Endodermal cell (in vitro differentiated cells): ENCODE measurements at regions not wholly inside any gene's neighbourhood (a gene's known extent, or its start where the extent isn't known, plus 50 kb on each side); places are given as distances from the start of the nearest gene placed in this dataset.

Experiments used
- DNase-seq: peaks from one replicate; pipeline ENCODE4 v3.0.0-alpha.2; 2017
- H3K27ac ChIP-seq: 2 replicates; pipeline ENCODE4 v1.5.1; 2013; ENCODE audit warnings: mild to moderate bottlenecking, low read depth, low read length, moderate library complexity
- H3K27me3 ChIP-seq: 2 replicates; pipeline ENCODE4 v1.6.1; 2013; ENCODE audit warnings: mild to moderate bottlenecking, low read length, moderate library complexity; ENCODE audit not compliant: insufficient read depth, control insufficient read depth, poor library complexity, severe bottlenecking
- H3K36me3 ChIP-seq: 2 replicates; pipeline ENCODE4 v1.7.0; 2013; ENCODE audit warnings: mild to moderate bottlenecking, low read length, moderate library complexity; ENCODE audit not compliant: control insufficient read depth, insufficient read depth
- H3K4me1 ChIP-seq: one replicate; pipeline ENCODE4 v1.7.0; 2013; ENCODE audit warnings: low read length; ENCODE audit not compliant: control insufficient read depth, insufficient read depth
- H3K4me3 ChIP-seq: 2 replicates; pipeline ENCODE4 v1.5.1; 2013; ENCODE audit warnings: mild to moderate bottlenecking, low read length, moderate library complexity
- H3K9ac ChIP-seq: 2 replicates; pipeline ENCODE4 v1.6.1; 2013; ENCODE audit warnings: mild to moderate bottlenecking, low read length, moderate library complexity; ENCODE audit not compliant: poor library complexity, severe bottlenecking; ENCODE audit errors: extremely low read depth
- H3K9me3 ChIP-seq: 2 replicates; pipeline ENCODE4 v1.6.1; 2013; ENCODE audit warnings: mild to moderate bottlenecking, low read length, moderate library complexity; ENCODE audit not compliant: control insufficient read depth
- H3K27ac Mint-ChIP-seq: 2 replicates; pipeline ENCODE4 v1.8.0; 2020; ENCODE audit warnings: mixed read lengths
- H3K27me3 Mint-ChIP-seq: 2 replicates; pipeline ENCODE4 v1.8.0; 2021; ENCODE audit warnings: mild to moderate bottlenecking, mixed read lengths; ENCODE audit not compliant: insufficient read depth
- H3K36me3 Mint-ChIP-seq: 2 replicates; pipeline ENCODE4 v1.8.0; 2020; ENCODE audit warnings: low read depth, mixed read lengths
- H3K4me1 Mint-ChIP-seq: 2 replicates; pipeline ENCODE4 v1.8.0; 2020; ENCODE audit warnings: mixed read lengths
- H3K4me3 Mint-ChIP-seq: 2 replicates; pipeline ENCODE4 v1.8.0; 2020; ENCODE audit warnings: mild to moderate bottlenecking, moderate library complexity, mixed read lengths
- H3K9me3 Mint-ChIP-seq: 2 replicates; pipeline ENCODE4 v1.8.0; 2020; ENCODE audit warnings: mild to moderate bottlenecking, mixed read lengths
- whole genome bisulfite sequencing, 2 experiments: methylation state at CpG; one replicate each; pipeline versions ENCODE4 v1.1.5 to v1.1.7; 2013; ENCODE audit warnings: missing lambda C conversion rate in 2 of 2, mixed read lengths in 1 of 2; ENCODE audit not compliant: insufficient coverage in 1 of 2, insufficient read length in 1 of 2; 5-methylcytosine and 5-hydroxymethylcytosine counted together
- TF ChIP-seq, protein P1 (sequence below): fragments of 200-600 bp; sonication (generic); conservative IDR thresholded peaks from 2 replicates; pipeline ENCODE4 v1.5.0; 2021; ENCODE audit warnings: antibody characterized with exemption, mild to moderate bottlenecking

DNA sequence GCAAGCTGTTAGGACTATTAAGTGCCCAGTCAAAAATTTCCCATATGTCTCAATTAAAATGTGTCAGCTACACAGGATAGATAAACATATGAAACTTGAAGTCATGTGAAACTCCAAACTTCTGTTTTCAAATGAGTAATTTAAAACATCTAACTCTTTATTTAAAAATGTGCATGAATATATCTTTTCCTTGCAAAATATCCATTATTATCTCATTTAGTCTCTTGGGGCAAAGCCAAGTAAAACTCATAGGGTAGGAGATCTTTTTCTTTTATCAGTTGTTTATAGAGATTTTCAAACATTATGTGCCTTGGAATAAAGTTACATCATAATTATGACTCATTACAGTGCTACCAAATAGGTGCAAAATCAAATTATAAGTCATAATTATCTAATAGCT, 2020.1 kb upstream of the PRR20A start:
- H3K36me3 Mint-ChIP-seq = no peaks in the 10 kb centered on the region
- no peaks in the 10 kb centered on the region for H3K9me3 Mint-ChIP-seq
- H3K27ac ChIP-seq = no peak overlapping the region
- H3K36me3 ChIP-seq = no peaks in the 10 kb centered on the region
- H3K4me3 Mint-ChIP-seq = no peak overlapping the region
- H3K4me3 ChIP-seq = no peak overlapping the region
- H3K9ac ChIP-seq = no peak overlapping the region
- H3K4me1 ChIP-seq = no peaks in the 10 kb centered on the region
- TF ChIP-seq, protein P1, sequence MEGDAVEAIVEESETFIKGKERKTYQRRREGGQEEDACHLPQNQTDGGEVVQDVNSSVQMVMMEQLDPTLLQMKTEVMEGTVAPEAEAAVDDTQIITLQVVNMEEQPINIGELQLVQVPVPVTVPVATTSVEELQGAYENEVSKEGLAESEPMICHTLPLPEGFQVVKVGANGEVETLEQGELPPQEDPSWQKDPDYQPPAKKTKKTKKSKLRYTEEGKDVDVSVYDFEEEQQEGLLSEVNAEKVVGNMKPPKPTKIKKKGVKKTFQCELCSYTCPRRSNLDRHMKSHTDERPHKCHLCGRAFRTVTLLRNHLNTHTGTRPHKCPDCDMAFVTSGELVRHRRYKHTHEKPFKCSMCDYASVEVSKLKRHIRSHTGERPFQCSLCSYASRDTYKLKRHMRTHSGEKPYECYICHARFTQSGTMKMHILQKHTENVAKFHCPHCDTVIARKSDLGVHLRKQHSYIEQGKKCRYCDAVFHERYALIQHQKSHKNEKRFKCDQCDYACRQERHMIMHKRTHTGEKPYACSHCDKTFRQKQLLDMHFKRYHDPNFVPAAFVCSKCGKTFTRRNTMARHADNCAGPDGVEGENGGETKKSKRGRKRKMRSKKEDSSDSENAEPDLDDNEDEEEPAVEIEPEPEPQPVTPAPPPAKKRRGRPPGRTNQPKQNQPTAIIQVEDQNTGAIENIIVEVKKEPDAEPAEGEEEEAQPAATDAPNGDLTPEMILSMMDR = no peak
- no peaks in the 10 kb centered on the region for H3K27me3 Mint-ChIP-seq
- H3K9me3 ChIP-seq = no peaks in the 10 kb centered on the region
- H3K27ac Mint-ChIP-seq = no peak overlapping the region
- no peaks in the 10 kb centered on the region for H3K4me1 Mint-ChIP-seq
- no peak for DNase-seq
- no peaks in the 10 kb centered on the region for H3K27me3 ChIP-seq

DNA sequence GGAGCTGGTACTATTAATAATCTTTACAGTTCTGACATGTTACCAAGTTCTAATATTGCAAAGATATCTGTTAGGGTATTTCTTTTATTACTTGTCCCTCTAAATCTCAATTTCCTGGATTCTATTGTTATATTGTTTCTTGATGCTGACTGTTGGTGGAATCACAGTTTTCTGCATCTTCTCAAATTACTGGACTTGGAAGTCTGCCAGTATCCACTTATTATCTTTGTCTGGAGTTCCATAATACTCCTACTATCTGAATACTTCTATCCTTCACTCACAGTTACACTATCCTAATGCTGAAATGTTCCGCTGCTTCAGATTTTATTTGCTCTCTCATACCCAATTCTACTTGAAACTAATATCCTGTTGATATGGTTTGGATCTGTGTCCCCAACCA, 1985.7 kb upstream of the PRR20A start:
- H3K27me3 ChIP-seq = no peaks in the 10 kb centered on the region
- no peak overlapping the region for H3K27ac ChIP-seq
- Mint-ChIP-seq H3K27me3 (no peaks in the 10 kb centered on the region), H3K27ac (no peak overlapping the region), H3K4me1 (peaks cover 3% of the 10 kb centered on the region), H3K9me3 (peaks cover 19% of the 10 kb centered on the region), H3K36me3 (peaks cover 4% of the 10 kb centered on the region), H3K4me3 (no peak overlapping the region)
- peaks cover 23% of the 10 kb centered on the region for H3K9me3 ChIP-seq
- H3K4me3 ChIP-seq = no peak overlapping the region
- H3K4me1 ChIP-seq = no peaks in the 10 kb centered on the region
- WGBS, 2 experiments = 100% methylated on average over 1 of the region's 1 CpG; no CpG with 5 or more reads in 1 of the 2 experiments
- no peak for DNase-seq
- H3K9ac ChIP-seq = no peak overlapping the region
- TF ChIP-seq, protein P1 = no peak
- no peaks in the 10 kb centered on the region for H3K36me3 ChIP-seq

DNA sequence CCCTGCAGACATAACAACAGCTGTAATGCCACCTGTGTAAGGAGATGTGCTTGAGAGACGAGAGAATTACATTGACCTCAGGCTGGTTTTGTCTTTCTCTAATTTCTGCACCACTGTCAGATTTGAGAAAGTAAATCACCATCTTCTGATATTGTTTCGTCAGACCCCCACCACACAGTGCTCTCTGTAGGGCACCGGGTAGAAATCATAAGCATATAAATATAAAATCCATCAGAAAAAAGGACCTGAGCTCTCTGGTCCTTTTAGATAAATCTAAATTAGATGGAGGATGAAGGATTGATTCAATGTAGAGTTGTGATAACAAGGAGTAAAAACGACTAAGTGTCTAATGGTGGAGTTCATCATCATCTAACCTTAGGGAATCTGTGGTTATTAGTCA, 1981.0 kb upstream of the PRR20A start:
- H3K36me3 ChIP-seq = no peaks in the 10 kb centered on the region
- Mint-ChIP-seq H3K4me1 (no peaks in the 10 kb centered on the region), H3K9me3 (peaks cover 19% of the 10 kb centered on the region), H3K27ac (no peak overlapping the region), H3K36me3 (peaks cover 4% of the 10 kb centered on the region), H3K27me3 (no peaks in the 10 kb centered on the region), H3K4me3 (no peak overlapping the region)
- H3K27me3 ChIP-seq = no peaks in the 10 kb centered on the region
- 88 to 95% methylated on average over 2 to 4 of the region's 4 CpGs for WGBS, 2 experiments
- H3K4me3 ChIP-seq = no peak overlapping the region
- TF ChIP-seq, protein P1 = no peak
- no peak overlapping the region for H3K9ac ChIP-seq
- peaks cover 23% of the 10 kb centered on the region for H3K9me3 ChIP-seq
- H3K27ac ChIP-seq = no peak overlapping the region
- no peak for DNase-seq
- no peaks in the 10 kb centered on the region for H3K4me1 ChIP-seq
